Ovary (tissue), 7 donors: ENCODE measurements at regions not wholly inside any gene's neighbourhood (a gene's known extent, or its start where the extent isn't known, plus 50 kb on each side); places are given as distances from the start of the nearest gene placed in this dataset.

Experiments used
- DNase-seq, 5 donors: peaks; one replicate each; pipeline ENCODE4 v3.0.0-alpha.2; 2019 to 2020
- H3K27ac ChIP-seq, 2 donors: fragments of 200-600 bp; one replicate each; pipeline versions ENCODE4 v1.5.1 to v1.8.0; 2019 to 2022
- H3K27me3 ChIP-seq: fragments of 200-600 bp; one replicate; pipeline ENCODE4 v1.8.0; 2022
- H3K36me3 ChIP-seq: fragments of 200-600 bp; sonication (generic); one replicate; pipeline ENCODE4 v1.5.1; 2019
- H3K4me1 ChIP-seq: one replicate; pipeline ENCODE4 v1.8.1; 2013; ENCODE audit warnings: mild to moderate bottlenecking, moderate library complexity; ENCODE audit not compliant: insufficient read depth
- H3K4me3 ChIP-seq: fragments of 200-600 bp; sonication (generic); one replicate; pipeline ENCODE4 v1.5.1; 2017
- H3K9me3 ChIP-seq, 2 donors: fragments of 200-600 bp in 1 of 2; sonication (generic) in 1 of 2; one replicate each; pipeline versions ENCODE4 v1.5.1 to v1.8.1; 2013 to 2019; ENCODE audit warnings: mild to moderate bottlenecking in 1 of 2, moderate library complexity in 1 of 2
- EP300 ChIP-seq: sonication (generic); formaldehyde crosslinking; IDR thresholded peaks from one replicate; pipeline ENCODE4 v1.6.1; 2017; ENCODE audit warnings: antibody characterized with exemption
- POLR2A ChIP-seq: fragments of 450-650 bp; IDR thresholded peaks from one replicate; pipeline ENCODE4 v1.6.1; 2017; ENCODE audit warnings: antibody characterized with exemption, mild to moderate bottlenecking, moderate library complexity
- WGBS, 3 donors: extraction: QIAGEN DNeasy Blood & Tissue Kit in 1 of 3; methylation state at CpG; one replicate each; pipeline versions ENCODE4 v1.1.5 to v1.1.7; 2013 to 2017; 5-methylcytosine and 5-hydroxymethylcytosine counted together
- intact Hi-C, 4 donors: fragments of 100-400 bp; cut with DNase I; formaldehyde crosslinking; loops; one replicate each; pipeline versions ENCODE4 v1.11.0 to v1.15.1; 2022 to 2023
- TF ChIP-seq, protein P1 (sequence below), 3 donors: fragments of 450-650 bp in 2 of 3; fragments of 200-600 bp in 1 of 3; IDR thresholded peaks; one replicate each; pipeline versions ENCODE4 v1.5.1 to v1.8.0; 2016 to 2022; ENCODE audit warnings: antibody characterized with exemption in 3 of 3, mild to moderate bottlenecking in 1 of 3
- donor health status: DM: no; HTN: no; CAD: no; lungs with moderate emphysema.
- donor health status: DM: no; HTN: no; CAD: no.
- donor health status: Bipolar disorder and iron deficiency.
- donor health status: DM: no; HTN: no; CAD: no.
- donor health status: DM: yes; HTN: yes; CAD: no.

DNA sequence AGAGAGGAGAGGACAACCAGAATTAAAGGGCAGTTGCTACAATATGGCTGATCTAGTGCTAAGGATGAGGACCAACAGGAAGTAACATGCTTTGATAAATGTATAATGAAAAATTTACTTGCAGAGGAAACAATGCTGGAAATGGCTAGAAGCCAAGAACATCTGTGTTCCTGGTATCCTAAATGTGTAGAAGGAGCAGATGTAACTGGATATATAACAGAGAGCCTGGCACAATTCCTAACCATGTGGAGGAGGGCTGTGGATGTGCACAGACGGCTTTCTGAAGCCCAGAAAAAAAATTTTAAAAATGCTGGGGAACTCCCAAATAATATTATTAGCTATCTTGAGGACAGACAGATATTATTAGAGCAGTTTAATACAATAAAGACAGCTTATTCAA, 159.4 kb upstream of the GBE1 start:
- Histone ChIP-seq H3K4me3 (no peak overlapping the region), H3K27ac (no peak overlapping the region), H3K9me3 (no peaks in the 10 kb centered on the region), H3K27me3 (no peaks in the 10 kb centered on the region), H3K4me1 (no peaks in the 10 kb centered on the region), H3K36me3 (no peaks in the 10 kb centered on the region)
- 2 to 6% (median 3%) methylated on average over 1 of the region's 1 CpG for WGBS, 3 donors
- no peak for DNase-seq
- TF ChIP-seq POLR2A (no peak), EP300 (no peak)
- TF ChIP-seq, protein P1, sequence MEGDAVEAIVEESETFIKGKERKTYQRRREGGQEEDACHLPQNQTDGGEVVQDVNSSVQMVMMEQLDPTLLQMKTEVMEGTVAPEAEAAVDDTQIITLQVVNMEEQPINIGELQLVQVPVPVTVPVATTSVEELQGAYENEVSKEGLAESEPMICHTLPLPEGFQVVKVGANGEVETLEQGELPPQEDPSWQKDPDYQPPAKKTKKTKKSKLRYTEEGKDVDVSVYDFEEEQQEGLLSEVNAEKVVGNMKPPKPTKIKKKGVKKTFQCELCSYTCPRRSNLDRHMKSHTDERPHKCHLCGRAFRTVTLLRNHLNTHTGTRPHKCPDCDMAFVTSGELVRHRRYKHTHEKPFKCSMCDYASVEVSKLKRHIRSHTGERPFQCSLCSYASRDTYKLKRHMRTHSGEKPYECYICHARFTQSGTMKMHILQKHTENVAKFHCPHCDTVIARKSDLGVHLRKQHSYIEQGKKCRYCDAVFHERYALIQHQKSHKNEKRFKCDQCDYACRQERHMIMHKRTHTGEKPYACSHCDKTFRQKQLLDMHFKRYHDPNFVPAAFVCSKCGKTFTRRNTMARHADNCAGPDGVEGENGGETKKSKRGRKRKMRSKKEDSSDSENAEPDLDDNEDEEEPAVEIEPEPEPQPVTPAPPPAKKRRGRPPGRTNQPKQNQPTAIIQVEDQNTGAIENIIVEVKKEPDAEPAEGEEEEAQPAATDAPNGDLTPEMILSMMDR (IDR thresholded peaks at IDR 0.05), result no peak
- intact Hi-C loops, result no loop called here

DNA sequence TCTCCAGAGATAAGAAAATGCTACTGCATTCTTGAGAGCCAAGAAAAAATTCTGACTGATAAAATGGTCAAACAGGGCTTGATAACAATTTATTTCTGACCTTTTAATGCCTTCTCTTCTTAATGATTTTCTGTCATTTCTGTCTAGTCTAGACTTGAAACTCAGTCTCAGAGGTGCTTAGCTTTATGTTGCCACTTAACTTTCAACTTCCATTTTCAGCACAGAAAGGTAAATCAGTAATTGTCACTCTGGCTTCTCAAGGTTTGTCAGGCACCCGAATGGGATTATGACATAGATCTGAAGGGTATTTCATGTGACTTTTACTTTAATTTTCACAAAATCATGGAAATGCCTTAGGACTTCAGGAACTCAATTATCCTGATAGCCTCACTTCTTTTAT, 155.4 kb upstream of the GBE1 start:
- TF ChIP-seq POLR2A (no peak), EP300 (no peak)
- TF ChIP-seq, protein P1 (IDR thresholded peaks at IDR 0.05), result no peak
- H3K27me3 ChIP-seq, result no peaks in the 10 kb centered on the region
- no peaks in the 10 kb centered on the region for H3K36me3 ChIP-seq
- DNase-seq, result no peak
- WGBS, 3 donors, result 80 to 87% (median 80%) methylated on average over 1 of the region's 1 CpG
- H3K4me1 ChIP-seq, result no peaks in the 10 kb centered on the region
- H3K27ac ChIP-seq, result no peak overlapping the region
- H3K4me3 ChIP-seq, result no peak overlapping the region
- no peaks in the 10 kb centered on the region for H3K9me3 ChIP-seq
- intact Hi-C loops, result no loop called here

DNA sequence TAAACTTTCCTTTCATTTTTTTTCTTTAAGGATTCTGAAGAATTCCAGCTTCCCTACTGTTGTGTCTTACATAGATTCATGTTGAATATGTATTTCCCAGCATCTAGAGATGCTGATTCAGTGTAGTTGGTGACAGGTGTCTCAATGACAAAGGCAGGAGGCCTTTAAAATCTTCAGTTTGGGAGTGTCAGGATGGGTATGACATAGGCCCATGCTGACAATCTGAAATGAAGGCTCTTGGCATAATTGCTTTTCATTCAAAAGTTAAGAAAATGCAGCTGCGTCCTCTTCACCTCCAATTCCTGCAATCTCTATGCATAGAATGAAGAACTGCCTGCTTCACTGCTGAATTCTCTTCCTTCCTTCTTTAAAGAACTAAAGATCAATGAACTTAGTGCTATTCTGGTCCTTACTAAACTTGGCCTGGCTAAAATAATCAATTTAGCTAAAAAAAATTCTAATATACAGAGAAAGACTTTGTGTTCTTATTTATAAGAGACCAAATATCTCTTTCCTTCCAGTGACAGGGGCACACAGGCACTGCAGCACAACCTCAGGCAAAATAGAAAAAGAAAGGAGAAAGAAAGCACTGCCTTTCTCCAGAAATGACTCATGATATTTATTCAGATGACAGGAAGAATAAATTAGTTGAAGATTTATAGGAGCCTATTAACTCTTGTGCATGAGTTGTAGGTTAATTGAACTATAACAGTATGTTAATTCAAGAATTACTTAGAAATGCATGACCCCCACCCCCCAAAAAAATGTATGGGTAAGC, 152.6 kb upstream of the GBE1 start:
- Histone ChIP-seq H3K27ac (no peak overlapping the region), H3K36me3 (no peaks in the 10 kb centered on the region), H3K27me3 (no peaks in the 10 kb centered on the region), H3K9me3 (no peaks in the 10 kb centered on the region), H3K4me1 (no peaks in the 10 kb centered on the region), H3K4me3 (no peak overlapping the region)
- 92 to 95% (median 94%) methylated on average over 1 of the region's 1 CpG for WGBS, 3 donors
- TF ChIP-seq POLR2A, result no peak
- TF ChIP-seq EP300, result no peak
- TF ChIP-seq, protein P1 (IDR thresholded peaks at IDR 0.05), result no peak
- no peak for DNase-seq
- intact Hi-C loops, result no loop called here

GRCh38 chr3:81911221-81911620, 149.8 kb upstream of the GBE1 start:
- intact Hi-C loops, result no loop called here
- no peak overlapping the region for H3K4me3 ChIP-seq
- 93 to 99% (median 96%) methylated on average over 2 of the region's 2 CpGs for WGBS, 3 donors
- no peak for DNase-seq
- no peaks in the 10 kb centered on the region for H3K36me3 ChIP-seq
- TF ChIP-seq POLR2A, result no peak
- TF ChIP-seq, protein P1 (IDR thresholded peaks at IDR 0.05), result no peak
- no peak for TF ChIP-seq EP300
- H3K27me3 ChIP-seq, result no peaks in the 10 kb centered on the region
- H3K27ac ChIP-seq, result no peak overlapping the region
- H3K4me1 ChIP-seq, result no peaks in the 10 kb centered on the region
- H3K9me3 ChIP-seq, result no peaks in the 10 kb centered on the region
